ENCODE measurements at regions not wholly inside any gene's neighbourhood (a gene's known extent, or its start where the extent isn't known, plus 50 kb on each side); places are given as distances from the start of the nearest gene placed in this dataset.

DNA sequence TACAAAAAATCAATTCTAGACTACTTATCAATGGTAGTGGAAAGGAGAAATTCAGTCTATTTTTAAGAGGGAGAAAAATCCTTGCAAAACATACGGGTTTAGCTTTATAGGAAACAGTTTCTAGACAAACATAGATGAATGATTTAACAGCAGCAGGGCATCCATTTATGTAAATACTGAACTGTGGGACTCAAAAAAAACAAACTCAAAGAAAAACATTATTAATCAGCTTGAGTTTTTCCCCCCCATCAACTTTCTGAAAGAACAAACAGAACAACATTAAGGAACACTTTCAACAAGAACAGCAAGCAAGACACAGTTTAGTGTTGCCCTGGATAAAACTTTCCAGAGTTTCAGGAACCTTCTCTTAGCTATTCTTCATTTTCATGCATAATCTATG, 147.3 kb upstream of the KCNK2 start:
- Histone ChIP-seq H3K4me3 (no peak overlapping the region), H3K27ac (no peak overlapping the region), H3K27me3 (no peaks in the 10 kb centered on the region), H3K4me1 (ENCODE audit: low read depth) (no peaks in the 10 kb centered on the region), H3K9me3 (ENCODE audit: low read depth) (no peaks in the 10 kb centered on the region), H3K36me3 (no peaks in the 10 kb centered on the region)
- no peak for DNase-seq (ENCODE audit: low read depth in 1 of 2, low spot score in 1 of 2)
- TF ChIP-seq, protein P1, sequence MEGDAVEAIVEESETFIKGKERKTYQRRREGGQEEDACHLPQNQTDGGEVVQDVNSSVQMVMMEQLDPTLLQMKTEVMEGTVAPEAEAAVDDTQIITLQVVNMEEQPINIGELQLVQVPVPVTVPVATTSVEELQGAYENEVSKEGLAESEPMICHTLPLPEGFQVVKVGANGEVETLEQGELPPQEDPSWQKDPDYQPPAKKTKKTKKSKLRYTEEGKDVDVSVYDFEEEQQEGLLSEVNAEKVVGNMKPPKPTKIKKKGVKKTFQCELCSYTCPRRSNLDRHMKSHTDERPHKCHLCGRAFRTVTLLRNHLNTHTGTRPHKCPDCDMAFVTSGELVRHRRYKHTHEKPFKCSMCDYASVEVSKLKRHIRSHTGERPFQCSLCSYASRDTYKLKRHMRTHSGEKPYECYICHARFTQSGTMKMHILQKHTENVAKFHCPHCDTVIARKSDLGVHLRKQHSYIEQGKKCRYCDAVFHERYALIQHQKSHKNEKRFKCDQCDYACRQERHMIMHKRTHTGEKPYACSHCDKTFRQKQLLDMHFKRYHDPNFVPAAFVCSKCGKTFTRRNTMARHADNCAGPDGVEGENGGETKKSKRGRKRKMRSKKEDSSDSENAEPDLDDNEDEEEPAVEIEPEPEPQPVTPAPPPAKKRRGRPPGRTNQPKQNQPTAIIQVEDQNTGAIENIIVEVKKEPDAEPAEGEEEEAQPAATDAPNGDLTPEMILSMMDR (IDR thresholded peaks at IDR 0.05; ENCODE audit: low read depth, low read length): no peak

DNA sequence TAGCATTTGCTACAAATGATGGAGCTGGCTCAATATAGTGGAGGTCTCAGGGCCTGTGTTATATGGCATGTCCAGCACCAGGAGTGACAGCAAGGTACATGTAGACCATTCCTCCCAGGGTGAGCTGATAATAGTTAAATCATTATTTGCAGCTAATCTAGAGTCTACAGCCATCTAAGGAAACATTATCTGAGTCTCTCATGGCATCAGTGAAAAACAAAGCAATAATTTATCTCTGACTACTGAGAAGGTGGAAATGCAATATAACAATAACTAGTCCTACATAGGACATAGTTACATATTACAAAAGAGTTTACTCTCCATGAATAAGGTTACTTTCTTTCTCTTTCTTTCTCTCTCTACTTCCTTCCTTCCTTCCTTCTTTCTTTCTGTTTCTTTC, 143.4 kb upstream of the KCNK2 start:
- H3K36me3 ChIP-seq: no peaks in the 10 kb centered on the region
- H3K9me3 ChIP-seq (ENCODE audit: low read depth): no peaks in the 10 kb centered on the region
- TF ChIP-seq, protein P1 (IDR thresholded peaks at IDR 0.05; ENCODE audit: low read depth, low read length): no peak
- H3K4me1 ChIP-seq (ENCODE audit: low read depth): no peaks in the 10 kb centered on the region
- H3K4me3 ChIP-seq: no peak overlapping the region
- no peak overlapping the region for H3K27ac ChIP-seq
- no peak for DNase-seq (ENCODE audit: low read depth in 1 of 2, low spot score in 1 of 2)
- no peaks in the 10 kb centered on the region for H3K27me3 ChIP-seq

DNA sequence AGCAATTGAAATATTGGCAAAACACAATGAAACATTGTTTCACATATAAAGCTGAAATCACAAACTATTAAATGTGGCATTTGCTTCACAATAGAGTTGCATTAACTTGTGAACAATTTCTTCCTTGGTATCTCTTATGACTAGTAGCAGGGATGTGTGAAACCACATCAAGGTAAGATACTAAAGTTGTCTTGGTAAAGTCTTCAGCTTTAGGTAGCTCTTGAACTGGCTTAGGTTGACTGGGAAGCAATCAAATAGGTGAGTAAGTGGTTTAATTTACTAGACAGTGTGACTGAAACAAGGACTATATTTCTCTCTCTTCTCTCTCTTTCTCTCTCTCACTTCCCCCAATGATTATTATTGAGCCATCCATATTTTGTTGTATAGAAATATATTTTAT, 141.5 kb upstream of the KCNK2 start:
- Histone ChIP-seq H3K4me1 (ENCODE audit: low read depth) (no peaks in the 10 kb centered on the region), H3K4me3 (no peak overlapping the region), H3K27ac (no peak overlapping the region), H3K36me3 (no peaks in the 10 kb centered on the region), H3K9me3 (ENCODE audit: low read depth) (no peaks in the 10 kb centered on the region), H3K27me3 (no peaks in the 10 kb centered on the region)
- DNase-seq (ENCODE audit: low read depth in 1 of 2, low spot score in 1 of 2): no peak
- TF ChIP-seq, protein P1 (IDR thresholded peaks at IDR 0.05; ENCODE audit: low read depth, low read length): no peak

DNA sequence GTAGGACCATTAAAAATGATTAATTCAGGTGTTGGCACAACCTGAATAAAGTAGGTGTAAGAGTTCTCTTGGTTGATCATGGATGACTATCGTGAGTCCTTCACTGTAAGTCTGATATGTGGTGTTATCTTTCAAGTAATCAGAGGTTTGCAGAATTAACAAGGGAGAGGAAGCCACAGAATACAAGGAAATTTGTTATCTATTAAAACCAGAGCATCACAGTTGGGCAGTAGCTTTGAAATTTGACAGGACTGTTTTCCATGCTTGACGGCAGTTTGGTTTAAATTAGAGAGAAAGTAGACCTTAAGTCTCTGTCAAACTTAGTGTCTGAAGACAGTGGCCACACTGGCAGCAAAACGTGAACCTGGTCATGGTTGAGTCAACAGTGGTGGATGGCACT, 139.5 kb upstream of the KCNK2 start:
- DNase-seq (ENCODE audit: low read depth in 1 of 2, low spot score in 1 of 2): no peak
- TF ChIP-seq, protein P1 (IDR thresholded peaks at IDR 0.05; ENCODE audit: low read depth, low read length): no peak
- Histone ChIP-seq H3K4me1 (ENCODE audit: low read depth) (no peaks in the 10 kb centered on the region), H3K27me3 (no peaks in the 10 kb centered on the region), H3K27ac (no peak overlapping the region), H3K4me3 (no peak overlapping the region), H3K36me3 (no peaks in the 10 kb centered on the region), H3K9me3 (ENCODE audit: low read depth) (no peaks in the 10 kb centered on the region)

DNA sequence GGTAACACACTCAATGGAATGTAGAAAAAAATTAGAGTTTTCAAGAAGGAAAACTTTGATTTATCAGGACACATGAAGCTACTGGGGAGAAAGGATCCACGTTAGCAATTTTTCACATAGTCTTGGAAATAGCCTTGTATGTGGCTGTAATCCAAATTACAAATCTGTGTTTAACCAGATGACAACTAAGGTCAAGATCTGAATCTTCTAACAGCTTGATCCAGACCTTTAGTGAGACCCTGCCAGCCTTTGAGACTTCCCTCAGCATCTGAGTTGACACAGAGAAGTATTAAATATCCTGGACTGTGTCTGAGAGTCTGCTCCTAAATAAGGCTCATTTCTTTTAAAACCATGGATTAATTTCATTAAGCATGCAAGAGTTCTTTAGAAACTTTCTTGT, 135.9 kb upstream of the KCNK2 start:
- Histone ChIP-seq H3K27ac (no peak overlapping the region), H3K36me3 (no peaks in the 10 kb centered on the region), H3K4me3 (no peak overlapping the region), H3K27me3 (no peaks in the 10 kb centered on the region), H3K9me3 (ENCODE audit: low read depth) (no peaks in the 10 kb centered on the region), H3K4me1 (ENCODE audit: low read depth) (no peaks in the 10 kb centered on the region)
- DNase-seq (ENCODE audit: low read depth in 1 of 2, low spot score in 1 of 2): no peak
- TF ChIP-seq, protein P1 (IDR thresholded peaks at IDR 0.05; ENCODE audit: low read depth, low read length): no peak

DNA sequence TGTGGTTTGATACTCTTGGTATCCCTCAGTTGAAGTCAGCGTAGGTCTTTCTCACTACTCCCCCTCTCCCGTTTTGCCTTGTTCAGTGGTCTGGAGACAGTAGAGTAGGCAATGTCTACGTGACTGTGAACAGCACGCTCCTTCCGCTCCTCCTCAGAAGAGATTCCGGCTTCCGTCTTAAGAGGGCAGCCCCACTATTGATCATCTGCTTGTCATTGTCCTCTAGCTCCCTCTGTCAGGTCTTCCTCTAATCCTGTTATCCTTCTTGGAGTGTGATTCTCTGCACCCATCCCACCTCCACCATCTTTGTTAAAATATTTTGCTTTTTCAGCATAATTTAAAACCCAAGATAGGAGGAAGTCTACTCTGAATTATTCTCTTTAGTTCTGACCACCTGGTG, 129.9 kb upstream of the KCNK2 start:
- no peaks in the 10 kb centered on the region for H3K36me3 ChIP-seq
- no peaks in the 10 kb centered on the region for H3K9me3 ChIP-seq (ENCODE audit: low read depth)
- H3K4me1 ChIP-seq (ENCODE audit: low read depth): no peaks in the 10 kb centered on the region
- TF ChIP-seq, protein P1 (IDR thresholded peaks at IDR 0.05; ENCODE audit: low read depth, low read length): no peak
- no peak overlapping the region for H3K27ac ChIP-seq
- no peak overlapping the region for H3K4me3 ChIP-seq
- H3K27me3 ChIP-seq: no peaks in the 10 kb centered on the region
- DNase-seq (ENCODE audit: low read depth in 1 of 2, low spot score in 1 of 2): no peak

Data from cardiac muscle cell (in vitro differentiated cells and primary cell).